ENCODE measurements at regions not wholly inside any gene's neighbourhood (a gene's known extent, or its start where the extent isn't known, plus 50 kb on each side); places are given as distances from the start of the nearest gene placed in this dataset.
"Not testable (repeated sequence)": the region's sequence is repeated elsewhere in the genome, so short reads cannot be mapped to it uniquely, and the experiment has no call there.

GRCh38 chr16:5161888-5162287 lies 64.3 kb upstream of the EEF2KMT start:
- not testable (repeated sequence) for TF ChIP-seq CTCF (IDR thresholded peaks at IDR 0.05; ENCODE audit: low read depth, low read length); POLR2A (IDR thresholded peaks at IDR 0.05; ENCODE audit: extremely low read depth, insufficient read length); MAX (IDR thresholded peaks at IDR 0.05; ENCODE audit: low read depth, low read length); MYC (IDR thresholded peaks at IDR 0.05; ENCODE audit: low read depth, low read length)
